ENCODE measurements at regions not wholly inside any gene's neighbourhood (a gene's known extent, or its start where the extent isn't known, plus 50 kb on each side); places are given as distances from the start of the nearest gene placed in this dataset.

DNA sequence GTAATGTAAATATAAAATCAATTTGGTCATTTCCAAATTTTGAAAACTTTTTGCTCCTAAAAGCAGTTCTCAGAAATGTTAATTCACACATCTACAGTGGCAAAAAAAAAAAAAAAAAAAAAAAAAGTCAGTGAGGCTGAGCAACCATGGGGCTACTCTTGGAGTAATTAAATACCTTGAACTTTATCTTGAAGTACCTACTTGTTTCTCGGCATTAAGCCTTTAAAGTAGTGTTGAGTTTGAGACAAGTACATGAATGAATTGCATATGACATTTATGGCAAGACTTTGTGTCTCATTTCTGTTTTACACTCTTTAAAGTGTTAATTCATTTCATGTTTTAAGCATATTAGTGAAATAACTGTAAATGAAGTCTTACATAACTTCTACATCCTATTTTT is 613.3 kb downstream of the XIRP2 start:
- Histone ChIP-seq H3K18ac (ENCODE audit: extremely low read depth, low read length) (no peak overlapping the region), H2BK120ac (replicated peaks; ENCODE audit: low read depth, low read length) (no peak overlapping the region), H3K14ac (ENCODE audit: insufficient read length) (no peak overlapping the region), H3K23me2 (ENCODE audit: low read depth, low read length) (no peaks in the 10 kb centered on the region; the same call in 1 of the 2 replicates), H2BK12ac (ENCODE audit: low read depth, low read length) (no peak overlapping the region), H3K4me3 (ENCODE audit: extremely low read depth in 1 of 4, insufficient read depth in 2 of 4, low read depth in 3 of 4, low read length in 4 of 4) (no peak overlapping the region), H3K23ac (ENCODE audit: insufficient read length) (no peak overlapping the region), H3K4me1 (replicated peaks in 1 of 4; ENCODE audit: control insufficient read depth in 3 of 4, insufficient read depth in 4 of 4, low read length in 3 of 4) (peaks cover 0 to 3% (median 0%) of the 10 kb centered on the region in 4 experiments; a peak in 1 of 7 replicates), H2AFZ (ENCODE audit: low read length) (no peak overlapping the region), H3K56ac (replicated peaks; ENCODE audit: insufficient read length, low read depth, low read length) (no peak overlapping the region), H4K5ac (ENCODE audit: insufficient read length, low read depth, low read length) (no peak overlapping the region), H2BK5ac (ENCODE audit: low read depth, low read length) (no peak overlapping the region), H3K36me3 (ENCODE audit: control insufficient read depth in 2 of 4, insufficient read depth in 4 of 4, low read length in 3 of 4) (no peaks in the 10 kb centered on the region), H3K27me3 (replicated peaks in 1 of 4; ENCODE audit: control insufficient read depth in 3 of 4, extremely low read depth in 1 of 4, insufficient read depth in 3 of 4, low read length in 3 of 4) (no peaks in the 10 kb centered on the region), H3K4ac (replicated peaks; ENCODE audit: insufficient read length, low read depth, low read length) (no peak overlapping the region), H3K79me1 (ENCODE audit: low read depth, low read length) (no peaks in the 10 kb centered on the region), H2BK15ac (ENCODE audit: low read length) (no peak overlapping the region), H3K9ac (replicated peaks in 1 of 4; ENCODE audit: extremely low read depth in 1 of 4, low read depth in 3 of 4, low read length in 3 of 4) (no peak overlapping the region), H3K4me2 (ENCODE audit: insufficient read depth in 1 of 2, low read depth in 2 of 2, low read length in 2 of 2) (no peak overlapping the region), H4K91ac (replicated peaks; ENCODE audit: insufficient read length, low read length) (no peak overlapping the region), H3K27ac (ENCODE audit: low read depth, low read length) (no peak overlapping the region), H3K9me3 (ENCODE audit: insufficient read depth in 2 of 2, low read depth in 1 of 2, low read length in 1 of 2) (no peaks in the 10 kb centered on the region), H2BK20ac (ENCODE audit: low read length) (no peak overlapping the region), H3K79me2 (ENCODE audit: control insufficient read depth in 1 of 2, insufficient read depth in 2 of 2, low read length in 2 of 2) (peaks cover 0 to 4% of the 10 kb centered on the region in 2 experiments; a peak in 1 of 4 replicates), H4K8ac (ENCODE audit: extremely low read depth, insufficient read depth, low read length) (no peak overlapping the region), H2AK5ac (ENCODE audit: low read depth, low read length) (no peak overlapping the region), H4K20me1 (replicated peaks in 1 of 2; ENCODE audit: control insufficient read depth in 1 of 2, insufficient read depth in 2 of 2, low read length in 2 of 2) (no peaks in the 10 kb centered on the region)
- 100% methylated on average over 1 of the region's 1 CpG; no CpG with 5 or more reads in 1 of the 2 experiments for WGBS, 2 experiments (ENCODE audit: extremely low coverage in 1 of 2, insufficient coverage in 1 of 2, insufficient read length in 1 of 2, insufficient replicate concordance in 2 of 2, low coverage in 1 of 2, low lambda C conversion rate in 2 of 2, missing lambda C conversion rate in 1 of 2)
- POLR2A ChIA-PET (ENCODE audit: partially characterized antibody), result no interaction called here
- FAIRE-seq (no peak), DNase-seq (ENCODE audit: low read depth in 1 of 2, low spot score in 2 of 2) (no peak)
- CTCF ChIA-PET (ENCODE audit: partially characterized antibody), result no interaction called here
- TF ChIP-seq RBBP5 (IDR thresholded peaks at IDR 0.05; ENCODE audit: borderline replicate concordance, low read depth, low read length), result no peak
- no peak for TF ChIP-seq TCF12 (IDR thresholded peaks at IDR 0.05; ENCODE audit: low read depth, low read length)
- no peak for TF ChIP-seq NRF1 (IDR thresholded peaks at IDR 0.05; ENCODE audit: low read depth, low read length)
- no peak for TF ChIP-seq CREB1 (IDR thresholded peaks at IDR 0.05)
- TF ChIP-seq SP1 (IDR thresholded peaks at IDR 0.05; ENCODE audit: low read depth, low read length), result no peak
- no peak for TF ChIP-seq SP4 (IDR thresholded peaks at IDR 0.05; ENCODE audit: low read length)
- no peak for TF ChIP-seq SAP30 (IDR thresholded peaks at IDR 0.05; ENCODE audit: insufficient read depth, insufficient replicate concordance, low read length)
- no peak for TF ChIP-seq SUZ12 (IDR thresholded peaks at IDR 0.05; ENCODE audit: low read length)
- no peak for TF ChIP-seq NANOG (IDR thresholded peaks at IDR 0.05; ENCODE audit: insufficient read depth, low read depth, low read length, poor library complexity, severe bottlenecking)
- no peak for TF ChIP-seq BRCA1 (IDR thresholded peaks at IDR 0.05; ENCODE audit: low read depth, low read length)
- no peak for TF ChIP-seq BACH1 (IDR thresholded peaks at IDR 0.05; ENCODE audit: low read length)
- no peak for TF ChIP-seq BCL11A (IDR thresholded peaks at IDR 0.05; ENCODE audit: low read depth in 2 of 2, low read length in 2 of 2)
- TF ChIP-seq EP300 (IDR thresholded peaks at IDR 0.05; ENCODE audit: borderline replicate concordance in 1 of 2, low read depth in 2 of 2, low read length in 2 of 2), result no peak
- no peak for TF ChIP-seq FOSL1 (IDR thresholded peaks at IDR 0.05; ENCODE audit: insufficient read depth, low read depth, low read length)
- TF ChIP-seq POLR2AphosphoS5 (IDR thresholded peaks at IDR 0.05; ENCODE audit: low read depth, low read length), result no peak
- TF ChIP-seq RNF2 (IDR thresholded peaks at IDR 0.05; ENCODE audit: borderline replicate concordance, low read depth, low read length, missing control alignments, poor library complexity, severe bottlenecking), result no peak
